Right lobe of liver (tissue), 4 donors: ENCODE measurements at regions not wholly inside any gene's neighbourhood (a gene's known extent, or its start where the extent isn't known, plus 50 kb on each side); places are given as distances from the start of the nearest gene placed in this dataset.

ENCODE experiments used
- POLR2A ChIP-seq: fragments of 450-650 bp; IDR thresholded peaks from one replicate; pipeline ENCODE4 v1.6.1; 2017; ENCODE audit warnings: antibody characterized with exemption, mild to moderate bottlenecking
- TF ChIP-seq, protein P1 (sequence below), 4 donors: fragments of 200-600 bp in 3 of 4; fragments of 450-650 bp in 1 of 4; IDR thresholded peaks; one replicate each; pipeline versions ENCODE4 v1.5.1 to v1.8.0; 2016 to 2022; ENCODE audit warnings: antibody characterized with exemption in 4 of 4, mild to moderate bottlenecking in 2 of 4
- donor health status: DM: no; HTN: no; CAD: no.
- donor health status: DM: no; HTN: no; CAD: no.
- donor health status: DM: no; HTN: yes; CAD: no.

DNA sequence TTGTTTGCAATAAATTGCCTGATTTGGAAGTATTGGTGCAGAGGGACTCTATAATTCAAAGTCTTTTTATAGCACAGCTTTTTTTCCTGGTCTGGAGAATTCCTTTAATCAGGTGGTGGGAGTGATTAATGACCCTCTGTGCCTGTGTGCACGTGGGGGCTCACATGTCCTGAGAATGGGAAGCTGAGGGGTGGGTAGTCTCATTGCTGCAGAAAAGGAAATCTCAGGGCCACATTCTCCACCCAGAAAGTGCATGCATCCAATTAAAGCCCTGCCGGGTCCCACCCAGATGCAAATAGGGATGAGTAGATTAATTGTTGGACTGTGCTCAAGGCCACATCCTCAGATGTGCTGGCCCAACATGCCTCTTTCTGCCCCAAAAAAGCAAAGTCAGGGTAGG lies 324.7 kb downstream of the CXCL12 start:
- TF ChIP-seq POLR2A, result no peak
- TF ChIP-seq, protein P1, sequence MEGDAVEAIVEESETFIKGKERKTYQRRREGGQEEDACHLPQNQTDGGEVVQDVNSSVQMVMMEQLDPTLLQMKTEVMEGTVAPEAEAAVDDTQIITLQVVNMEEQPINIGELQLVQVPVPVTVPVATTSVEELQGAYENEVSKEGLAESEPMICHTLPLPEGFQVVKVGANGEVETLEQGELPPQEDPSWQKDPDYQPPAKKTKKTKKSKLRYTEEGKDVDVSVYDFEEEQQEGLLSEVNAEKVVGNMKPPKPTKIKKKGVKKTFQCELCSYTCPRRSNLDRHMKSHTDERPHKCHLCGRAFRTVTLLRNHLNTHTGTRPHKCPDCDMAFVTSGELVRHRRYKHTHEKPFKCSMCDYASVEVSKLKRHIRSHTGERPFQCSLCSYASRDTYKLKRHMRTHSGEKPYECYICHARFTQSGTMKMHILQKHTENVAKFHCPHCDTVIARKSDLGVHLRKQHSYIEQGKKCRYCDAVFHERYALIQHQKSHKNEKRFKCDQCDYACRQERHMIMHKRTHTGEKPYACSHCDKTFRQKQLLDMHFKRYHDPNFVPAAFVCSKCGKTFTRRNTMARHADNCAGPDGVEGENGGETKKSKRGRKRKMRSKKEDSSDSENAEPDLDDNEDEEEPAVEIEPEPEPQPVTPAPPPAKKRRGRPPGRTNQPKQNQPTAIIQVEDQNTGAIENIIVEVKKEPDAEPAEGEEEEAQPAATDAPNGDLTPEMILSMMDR (IDR thresholded peaks at IDR 0.05), result no peak
